K562 (cell line): ENCODE measurements at regions not wholly inside any gene's neighbourhood (a gene's known extent, or its start where the extent isn't known, plus 50 kb on each side); places are given as distances from the start of the nearest gene placed in this dataset.

ENCODE experiments used
- ADNP ChIP-seq: fragments of 200-800 bp; sonication (Bioruptor generic); IDR thresholded peaks from 2 replicates; pipeline ENCODE4 v1.6.1; 2016; ENCODE audit warnings: missing genetic modification characterization, missing compliant biosample characterization
- CBFA2T3 ChIP-seq: fragments of 450-650 bp; IDR thresholded peaks from 2 replicates; pipeline ENCODE4 v1.6.1; 2017
- CCNT2 ChIP-seq: IDR thresholded peaks from 2 replicates; pipeline ENCODE4 v1.6.1; 2011; ENCODE audit warnings: borderline replicate concordance, low read depth, mild to moderate bottlenecking, moderate library complexity, mixed read lengths, low read length; ENCODE audit not compliant: insufficient read length; ENCODE audit errors: extremely low read depth
- CHAMP1 ChIP-seq: fragments of 450-650 bp; IDR thresholded peaks from 2 replicates; pipeline ENCODE4 v1.6.1; 2016; ENCODE audit warnings: mild to moderate bottlenecking
- EP300 ChIP-seq: IDR thresholded peaks from 2 replicates; pipeline ENCODE4 v1.6.1; 2012; ENCODE audit warnings: low read length, improper control_type of control experiment
- FOXJ3 ChIP-seq: sonication (generic); formaldehyde crosslinking; IDR thresholded peaks from 2 replicates; pipeline ENCODE4 v1.4.0; 2020; ENCODE audit warnings: mild to moderate bottlenecking, missing genetic modification reagents
- GTF2F1 ChIP-seq: IDR thresholded peaks from 2 replicates; pipeline ENCODE4 v1.6.1; 2011; ENCODE audit warnings: low read depth, low read length, improper control_type of control experiment
- HDAC3 ChIP-seq: fragments of 450-650 bp; IDR thresholded peaks from 2 replicates; pipeline ENCODE4 v1.6.1; 2018; ENCODE audit warnings: borderline replicate concordance, mild to moderate bottlenecking, moderate library complexity; ENCODE audit not compliant: partially characterized antibody
- MAFG ChIP-seq: fragments of 450-650 bp; conservative IDR thresholded peaks from 2 replicates; pipeline ENCODE4 v1.6.1; 2016; ENCODE audit warnings: missing genetic modification characterization, missing compliant biosample characterization
- MEF2A ChIP-seq: IDR thresholded peaks from 2 replicates; pipeline ENCODE4 v1.6.1; 2011; ENCODE audit warnings: low read depth, mild to moderate bottlenecking, low read length, moderate library complexity; ENCODE audit not compliant: control insufficient read depth
- NCOR1 ChIP-seq: fragments of 450-650 bp; IDR thresholded peaks from 2 replicates; pipeline ENCODE4 v1.6.1; 2016; ENCODE audit warnings: mild to moderate bottlenecking, moderate library complexity
- NR3C1 ChIP-seq: sonication (generic); formaldehyde crosslinking; IDR thresholded peaks from 2 replicates; pipeline ENCODE4 v1.8.1; 2022; ENCODE audit warnings: missing genetic modification reagents
- RBBP5 ChIP-seq: fragments of 200-600 bp; sonication (generic); IDR thresholded peaks from 2 replicates; pipeline ENCODE4 v1.6.1; 2012; ENCODE audit warnings: borderline replicate concordance, mild to moderate bottlenecking, low read length, control low read depth, inconsistent platforms; ENCODE audit not compliant: insufficient read depth, poor library complexity, severe bottlenecking
- RBM25 ChIP-seq: fragments of 200-400 bp; formaldehyde crosslinking; IDR thresholded peaks from 2 replicates; pipeline ENCODE4 v1.6.1; 2018; ENCODE audit warnings: low read length, low read depth, moderate library complexity; ENCODE audit not compliant: severe bottlenecking
- SETDB1 ChIP-seq: IDR thresholded peaks from one replicate; pipeline ENCODE4 v1.6.1; 2012; ENCODE audit warnings: low read length, control low read depth, inconsistent platforms
- TOE1 ChIP-seq, 2 experiments: fragments of 450-650 bp in 1 of 2; sonication (generic) in 1 of 2; formaldehyde crosslinking in 1 of 2; IDR thresholded peaks; 2 replicates each; pipeline versions ENCODE4 v1.7.1 to v1.8.0; 2016 to 2022; ENCODE audit warnings: borderline replicate concordance in 2 of 2, mild to moderate bottlenecking in 2 of 2, antibody characterized with exemption in 1 of 2, inconsistent platforms in 1 of 2, low read depth in 1 of 2, missing genetic modification reagents in 1 of 2, moderate library complexity in 1 of 2
- XRCC5 ChIP-seq: fragments of 200-400 bp; formaldehyde crosslinking; IDR thresholded peaks from 2 replicates; pipeline ENCODE4 v1.6.1; 2017; ENCODE audit warnings: low read depth, mild to moderate bottlenecking, low read length
- ZFP1 ChIP-seq: fragments of 450-650 bp; formaldehyde crosslinking; IDR thresholded peaks from 2 replicates; pipeline ENCODE4 v1.4.0; 2020; ENCODE audit warnings: mild to moderate bottlenecking, mixed read lengths
- ZFP36 ChIP-seq: fragments of 150-350 bp; IDR thresholded peaks from 2 replicates; pipeline ENCODE4 v1.6.1; 2018; ENCODE audit warnings: low read length, low read depth; ENCODE audit not compliant: partially characterized antibody
- ZNF217 ChIP-seq: sonication (generic); formaldehyde crosslinking; IDR thresholded peaks from 2 replicates; pipeline ENCODE4 v1.8.0; 2022; ENCODE audit warnings: mild to moderate bottlenecking, missing genetic modification reagents
- ZNF398 ChIP-seq: fragments of 250-450 bp; sonication (Bioruptor Pico); IDR thresholded peaks from 2 replicates; pipeline ENCODE4 v1.8.0; 2021; ENCODE audit warnings: moderate library complexity, mild to moderate bottlenecking, inconsistent platforms
- ZNF740 ChIP-seq, 3 experiments: fragments of 200-800 bp in 1 of 3; sonication (Bioruptor generic) in 1 of 3; sonication (generic) in 1 of 3; formaldehyde crosslinking in 1 of 3; IDR thresholded peaks; 2 replicates each; pipeline versions ENCODE4 v1.6.1 to v1.8.0; 2016 to 2022; ENCODE audit warnings: mild to moderate bottlenecking in 2 of 3, missing compliant biosample characterization in 2 of 3, missing genetic modification characterization in 2 of 3, missing genetic modification reagents in 1 of 3

GRCh38 chrX:80511969-80512760, 91.9 kb downstream of the TENT5D start (continued):
- TF ChIP-seq MEF2A, result peak; percentile 59; the same call in 1 of the 2 replicates
- TF ChIP-seq NR3C1, result no peak
- TF ChIP-seq ZNF217 (CRISPR knock-in tag), result no peak
- TF ChIP-seq GTF2F1, result no peak
- 0 out of 2 replicates have a peak, but pooled peaks have one; percentile 20 for TF ChIP-seq ADNP
- TF ChIP-seq ZFP36, result no peak
- TF ChIP-seq RBM25, result no peak
- peak; percentile 95 for TF ChIP-seq HDAC3
- 0 out of 2 replicates have a peak, but pooled peaks have one; percentile 40 for TF ChIP-seq TOE1 (IDR thresholded peaks at IDR 0.05; ENCODE audit: borderline replicate concordance)
- no peak for TF ChIP-seq TOE1 (CRISPR knock-in tag; IDR thresholded peaks at IDR 0.05; ENCODE audit: borderline replicate concordance, low read depth)
- TF ChIP-seq CCNT2, result peak; percentile 48
- peak; percentile 97 for TF ChIP-seq NCOR1
- TF ChIP-seq ZNF398 (CRISPR knock-in tag), result no peak
- 0 out of 2 replicates have a peak, but pooled peaks have one; percentile 33 for TF ChIP-seq ZNF740 (CRISPR knock-in tag; IDR thresholded peaks at IDR 0.05)
- no peak; a peak in 1 of 4 replicates for TF ChIP-seq ZNF740 (tag; IDR thresholded peaks at IDR 0.05)
- TF ChIP-seq CBFA2T3, result peak; percentile 99
- TF ChIP-seq FOXJ3 (CRISPR knock-in tag), result no peak
- no peak for TF ChIP-seq SETDB1
- TF ChIP-seq MAFG (tag), result peak; percentile 82
- peak; percentile 22 for TF ChIP-seq RBBP5
- no peak for TF ChIP-seq XRCC5
- TF ChIP-seq CHAMP1, result peak; percentile 89
- TF ChIP-seq ZFP1 (CRISPR knock-in tag), result no peak
- TF ChIP-seq EP300, result peak; percentile 88
